ENCODE measurements at regions not wholly inside any gene's neighbourhood (a gene's known extent, or its start where the extent isn't known, plus 50 kb on each side); places are given as distances from the start of the nearest gene placed in this dataset.

DNA sequence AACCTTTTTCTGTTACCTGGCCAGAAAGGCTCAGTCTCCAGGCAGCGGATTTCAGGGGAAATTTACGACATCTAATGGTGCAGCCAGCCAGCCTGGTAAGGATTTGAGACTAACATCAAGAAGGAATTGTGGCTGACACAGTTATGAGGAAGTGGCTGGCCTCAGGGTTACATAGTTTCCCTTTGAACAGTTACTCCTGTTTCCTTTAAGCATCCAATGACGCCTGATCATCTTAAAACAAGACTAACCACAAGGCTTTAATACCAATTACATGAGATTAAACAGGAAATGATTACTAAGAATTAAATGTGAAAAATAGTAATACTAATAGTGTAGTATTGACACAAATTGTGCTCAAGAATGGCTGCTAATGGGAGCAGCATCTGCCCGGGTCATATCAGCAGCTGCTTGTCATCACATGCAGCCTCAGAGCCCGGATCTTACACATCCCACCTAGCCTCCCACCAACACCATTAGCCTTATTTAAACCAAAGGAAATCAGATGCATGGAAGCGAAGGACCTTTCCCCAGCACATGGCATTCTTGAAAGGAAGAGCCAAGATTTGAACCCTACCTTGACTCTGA, 431.8 kb downstream of the PMP22 start:
- no peak overlapping the region for H3K27ac ChIP-seq
- TF ChIP-seq POLR2A (IDR thresholded peaks at IDR 0.05), result no peak
- TF ChIP-seq, protein P1, sequence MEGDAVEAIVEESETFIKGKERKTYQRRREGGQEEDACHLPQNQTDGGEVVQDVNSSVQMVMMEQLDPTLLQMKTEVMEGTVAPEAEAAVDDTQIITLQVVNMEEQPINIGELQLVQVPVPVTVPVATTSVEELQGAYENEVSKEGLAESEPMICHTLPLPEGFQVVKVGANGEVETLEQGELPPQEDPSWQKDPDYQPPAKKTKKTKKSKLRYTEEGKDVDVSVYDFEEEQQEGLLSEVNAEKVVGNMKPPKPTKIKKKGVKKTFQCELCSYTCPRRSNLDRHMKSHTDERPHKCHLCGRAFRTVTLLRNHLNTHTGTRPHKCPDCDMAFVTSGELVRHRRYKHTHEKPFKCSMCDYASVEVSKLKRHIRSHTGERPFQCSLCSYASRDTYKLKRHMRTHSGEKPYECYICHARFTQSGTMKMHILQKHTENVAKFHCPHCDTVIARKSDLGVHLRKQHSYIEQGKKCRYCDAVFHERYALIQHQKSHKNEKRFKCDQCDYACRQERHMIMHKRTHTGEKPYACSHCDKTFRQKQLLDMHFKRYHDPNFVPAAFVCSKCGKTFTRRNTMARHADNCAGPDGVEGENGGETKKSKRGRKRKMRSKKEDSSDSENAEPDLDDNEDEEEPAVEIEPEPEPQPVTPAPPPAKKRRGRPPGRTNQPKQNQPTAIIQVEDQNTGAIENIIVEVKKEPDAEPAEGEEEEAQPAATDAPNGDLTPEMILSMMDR (IDR thresholded peaks at IDR 0.05), result no peak
- intact Hi-C loops (cut with DNase I), result no loop called here
- WGBS, 2 donors, result 65 to 70% methylated on average over 6 of the region's 6 CpGs
- H3K27me3 ChIP-seq, result no peaks in the 10 kb centered on the region
- H3K4me3 ChIP-seq (replicated peaks in 1 of 3), result no peak overlapping the region
- no peaks in the 10 kb centered on the region for H3K4me1 ChIP-seq
- DNase-seq, result no peak
- H3K36me3 ChIP-seq, result no peaks in the 10 kb centered on the region
- no peaks in the 10 kb centered on the region for H3K9me3 ChIP-seq

DNA sequence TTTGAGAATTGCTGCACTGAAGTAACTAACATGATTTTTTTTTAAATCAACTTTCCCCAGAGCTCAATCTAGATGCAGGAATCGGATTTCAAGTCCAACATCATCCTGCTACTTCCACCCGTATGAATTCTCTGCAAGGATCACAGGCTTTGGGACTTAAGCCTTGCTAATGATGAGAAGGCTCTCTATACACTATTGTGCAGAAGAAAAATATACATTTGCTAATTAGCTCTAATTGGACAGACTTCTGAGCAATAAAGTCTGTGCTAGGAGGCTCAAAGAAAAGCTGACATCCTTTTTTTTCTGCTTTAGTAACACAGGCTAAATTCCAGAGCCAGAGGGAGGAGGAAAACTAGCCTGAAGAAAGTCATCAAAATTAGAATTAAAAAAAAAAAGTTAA, 433.6 kb downstream of the PMP22 start:
- intact Hi-C loops (cut with DNase I), result no loop called here
- WGBS, 2 donors, result 9 to 20% methylated on average over 2 of the region's 2 CpGs
- TF ChIP-seq, protein P1 (IDR thresholded peaks at IDR 0.05), result no peak
- TF ChIP-seq POLR2A (IDR thresholded peaks at IDR 0.05), result no peak

DNA sequence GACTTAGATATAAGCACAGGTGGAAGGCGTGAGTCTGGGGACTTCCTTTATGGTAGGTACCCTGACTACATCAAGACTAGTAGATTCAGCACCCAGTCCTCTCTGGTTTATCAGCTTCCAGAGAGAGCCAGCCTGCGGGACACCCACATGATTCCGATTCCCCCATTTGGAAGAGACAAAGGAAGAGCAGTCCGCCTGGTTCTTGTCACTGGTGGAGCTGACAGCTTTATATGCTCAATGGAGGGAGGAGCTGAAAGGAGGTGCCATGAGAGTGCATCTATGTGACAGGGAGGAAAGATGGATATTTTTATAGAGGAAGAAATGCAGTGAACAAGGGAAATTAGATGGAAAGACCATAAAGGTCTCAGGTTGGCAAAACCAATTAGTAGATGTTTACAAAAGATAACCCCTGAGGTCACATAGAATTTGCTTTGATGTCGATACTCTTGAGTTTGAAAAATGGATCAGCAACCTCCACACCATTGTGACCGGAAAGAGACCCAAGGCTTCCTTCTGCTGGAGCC, 437.7 kb downstream of the PMP22 start:
- Histone ChIP-seq H3K36me3 (no peaks in the 10 kb centered on the region), H3K4me1 (no peaks in the 10 kb centered on the region), H3K9me3 (no peaks in the 10 kb centered on the region), H3K4me3 (replicated peaks in 1 of 3) (no peak overlapping the region), H3K27me3 (no peaks in the 10 kb centered on the region), H3K27ac (no peak overlapping the region)
- WGBS, 2 donors, result 65 to 69% methylated on average over 6 of the region's 6 CpGs
- intact Hi-C loops (cut with DNase I), result no loop called here
- no peak for DNase-seq
- TF ChIP-seq POLR2A (IDR thresholded peaks at IDR 0.05), result no peak
- TF ChIP-seq, protein P1 (IDR thresholded peaks at IDR 0.05), result no peak

More for the DNA sequence above, 433.6 kb downstream of the PMP22 start:
- Histone ChIP-seq H3K27ac (no peak overlapping the region), H3K36me3 (no peaks in the 10 kb centered on the region), H3K9me3 (no peaks in the 10 kb centered on the region), H3K4me1 (no peaks in the 10 kb centered on the region), H3K4me3 (replicated peaks in 1 of 3) (no peak overlapping the region), H3K27me3 (no peaks in the 10 kb centered on the region)
- DNase-seq, result no peak

DNA sequence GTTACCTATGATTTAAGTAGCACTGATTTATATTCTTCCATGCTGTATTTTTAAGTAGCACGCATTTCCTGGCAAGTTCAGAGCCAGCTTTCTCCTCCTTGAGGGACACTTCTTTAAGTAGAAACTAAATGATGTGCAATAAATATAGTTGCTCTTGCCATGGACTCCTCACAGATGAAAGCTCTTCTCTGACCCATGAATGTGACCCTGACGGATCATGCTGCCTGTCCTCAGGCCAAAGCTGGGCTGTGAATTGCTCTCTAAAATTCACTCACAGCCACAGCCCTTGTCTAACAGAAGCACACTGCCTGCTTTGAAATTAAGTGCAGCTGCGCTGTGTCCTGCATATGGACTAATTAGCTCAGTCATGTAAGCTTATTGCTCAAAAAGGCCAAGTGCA, 438.8 kb downstream of the PMP22 start:
- Histone ChIP-seq H3K9me3 (no peaks in the 10 kb centered on the region), H3K4me3 (replicated peaks in 1 of 3) (no peak overlapping the region), H3K27ac (no peak overlapping the region), H3K4me1 (no peaks in the 10 kb centered on the region), H3K27me3 (no peaks in the 10 kb centered on the region), H3K36me3 (no peaks in the 10 kb centered on the region)
- intact Hi-C loops (cut with DNase I), result no loop called here
- no peak for DNase-seq
- WGBS, 2 donors, result 57 to 75% methylated on average over 3 of the region's 3 CpGs
- TF ChIP-seq, protein P1 (IDR thresholded peaks at IDR 0.05), result no peak
- no peak for TF ChIP-seq POLR2A (IDR thresholded peaks at IDR 0.05)

DNA sequence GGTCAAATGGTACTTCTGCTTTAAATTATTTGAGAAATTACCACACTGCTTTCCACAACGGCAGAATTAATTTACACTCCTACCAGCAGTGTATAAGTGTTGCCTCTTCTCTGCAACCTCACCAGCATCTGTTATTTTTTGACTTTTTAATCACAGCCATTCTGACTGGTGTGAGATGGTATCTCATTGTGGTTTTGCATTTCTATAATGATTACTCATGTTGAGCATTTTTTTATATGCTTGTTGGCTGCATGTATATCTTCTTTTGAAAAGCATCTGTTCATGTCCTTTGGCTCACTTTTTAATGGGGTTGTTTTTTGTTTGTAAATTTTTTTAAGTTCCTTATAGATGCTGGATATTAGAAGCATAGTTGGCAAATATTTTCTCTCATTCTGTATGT, 446.7 kb downstream of the PMP22 start:
- DNase-seq, result no peak
- Histone ChIP-seq H3K9me3 (no peaks in the 10 kb centered on the region), H3K27me3 (no peaks in the 10 kb centered on the region), H3K27ac (no peak overlapping the region), H3K4me1 (no peaks in the 10 kb centered on the region), H3K36me3 (no peaks in the 10 kb centered on the region), H3K4me3 (replicated peaks in 1 of 3) (no peak overlapping the region)
- intact Hi-C loops (cut with DNase I), result no loop called here
- WGBS, 2 donors, result 88 to 90% methylated on average over 1 of the region's 1 CpG
- TF ChIP-seq, protein P1 (IDR thresholded peaks at IDR 0.05), result no peak
- no peak for TF ChIP-seq POLR2A (IDR thresholded peaks at IDR 0.05)
